Mesothelial cell of epicardium (in vitro differentiated cells): ENCODE measurements at regions not wholly inside any gene's neighbourhood (a gene's known extent, or its start where the extent isn't known, plus 50 kb on each side); places are given as distances from the start of the nearest gene placed in this dataset.

Experiments used
- DNase-seq, 2 experiments: peaks; one replicate each; pipeline ENCODE4 v3.0.0; 2021; ENCODE audit warnings: low spot score in 2 of 2; ENCODE audit not compliant: unreplicated experiment in 2 of 2
- H3K27ac Mint-ChIP-seq: 2 replicates; pipeline ENCODE4 v1.8.0; 2021; ENCODE audit warnings: mixed read lengths
- H3K27me3 Mint-ChIP-seq: 2 replicates; pipeline ENCODE4 v1.8.0; 2021; ENCODE audit warnings: low read depth, mixed read lengths
- H3K36me3 Mint-ChIP-seq: 2 replicates; pipeline ENCODE4 v1.8.0; 2021; ENCODE audit warnings: mixed read lengths
- H3K4me1 Mint-ChIP-seq: 2 replicates; pipeline ENCODE4 v1.8.0; 2021; ENCODE audit warnings: mixed read lengths
- H3K4me3 Mint-ChIP-seq: 2 replicates; pipeline ENCODE4 v1.8.0; 2021; ENCODE audit warnings: mild to moderate bottlenecking, moderate library complexity, mixed read lengths
- H3K9me3 Mint-ChIP-seq: 2 replicates; pipeline ENCODE4 v1.8.0; 2021; ENCODE audit warnings: mixed read lengths
- CTCF ChIP-seq: fragments of 200-600 bp; sonication (generic); IDR thresholded peaks from one replicate; pipeline ENCODE4 v1.5.0; 2021; ENCODE audit warnings: antibody characterized with exemption; ENCODE audit not compliant: unreplicated experiment

- Mint-ChIP-seq H3K36me3 (peaks cover 6% of the 10 kb centered on the region), H3K27ac (no peak overlapping the region), H3K4me3 (no peak overlapping the region)
These were observed 854.9 kb upstream of the HTR2C start for GRCh38 chrX:113728937-113729336.

GRCh38 chrX:113726898-113727297, 857.0 kb upstream of the HTR2C start:
- Mint-ChIP-seq H3K27ac (no peak overlapping the region), H3K4me1 (no peaks in the 10 kb centered on the region), H3K4me3 (no peak overlapping the region), H3K9me3 (peaks cover 17% of the 10 kb centered on the region), H3K36me3 (peaks cover 6% of the 10 kb centered on the region), H3K27me3 (no peaks in the 10 kb centered on the region)
- TF ChIP-seq CTCF, result no peak
- DNase-seq, result no peak

More at GRCh38 chrX:113728937-113729336, 854.9 kb upstream of the HTR2C start:
- Mint-ChIP-seq H3K27me3 (no peaks in the 10 kb centered on the region), H3K4me1 (no peaks in the 10 kb centered on the region), H3K9me3 (peaks cover 38% of the 10 kb centered on the region)
- no peak for DNase-seq
- no peak for TF ChIP-seq CTCF

- no peak overlapping the region for H3K4me3 Mint-ChIP-seq
- H3K36me3 Mint-ChIP-seq, result peaks cover 6% of the 10 kb centered on the region
- no peaks in the 10 kb centered on the region for H3K27me3 Mint-ChIP-seq
- no peaks in the 10 kb centered on the region for H3K4me1 Mint-ChIP-seq
- no peak for TF ChIP-seq CTCF
- no peak for DNase-seq
- peaks cover 17% of the 10 kb centered on the region for H3K9me3 Mint-ChIP-seq
- no peak overlapping the region for H3K27ac Mint-ChIP-seq
These were observed 857.4 kb upstream of the HTR2C start for GRCh38 chrX:113726466-113726865.

GRCh38 chrX:113726009-113726408, 857.9 kb upstream of the HTR2C start:
- no peak for TF ChIP-seq CTCF
- no peak overlapping the region for H3K27ac Mint-ChIP-seq
- H3K4me3 Mint-ChIP-seq, result no peak overlapping the region
- H3K36me3 Mint-ChIP-seq, result peaks cover 3% of the 10 kb centered on the region
- H3K27me3 Mint-ChIP-seq, result no peaks in the 10 kb centered on the region
- H3K4me1 Mint-ChIP-seq, result no peaks in the 10 kb centered on the region
- H3K9me3 Mint-ChIP-seq, result peaks cover 13% of the 10 kb centered on the region
- DNase-seq, result no peak

GRCh38 chrX:113699939-113700338, 859.3 kb upstream of the AMOT start:
- TF ChIP-seq CTCF, result no peak
- no peak overlapping the region for H3K4me3 Mint-ChIP-seq
- no peak for DNase-seq
- no peaks in the 10 kb centered on the region for H3K36me3 Mint-ChIP-seq
- H3K4me1 Mint-ChIP-seq, result no peaks in the 10 kb centered on the region
- no peak overlapping the region for H3K27ac Mint-ChIP-seq
- peaks cover 7% of the 10 kb centered on the region for H3K9me3 Mint-ChIP-seq
- no peaks in the 10 kb centered on the region for H3K27me3 Mint-ChIP-seq

GRCh38 chrX:113675278-113675677, 834.6 kb upstream of the AMOT start:
- no peak for DNase-seq
- Mint-ChIP-seq H3K9me3 (no peaks in the 10 kb centered on the region), H3K4me1 (peaks cover 4% of the 10 kb centered on the region), H3K27ac (no peak overlapping the region), H3K27me3 (no peaks in the 10 kb centered on the region), H3K4me3 (no peak overlapping the region), H3K36me3 (no peaks in the 10 kb centered on the region)
- no peak for TF ChIP-seq CTCF
